PFSK-1 (cell line): ENCODE measurements at regions not wholly inside any gene's neighbourhood (a gene's known extent, or its start where the extent isn't known, plus 50 kb on each side); places are given as distances from the start of the nearest gene placed in this dataset.

Experiments used
- FOXP2 ChIP-seq: optimal IDR thresholded peaks from 2 replicates; pipeline ENCODE3; 2011; ENCODE audit warnings: borderline replicate concordance, control low read depth, inconsistent platforms; ENCODE audit not compliant: insufficient read depth; ENCODE audit errors: extremely low read length, extremely low read depth
- POLR2AphosphoS5 ChIP-seq: IDR thresholded peaks from 2 replicates; pipeline ENCODE4 v1.6.1; 2012; ENCODE audit warnings: low read depth, mild to moderate bottlenecking, control low read depth, low read length, moderate library complexity
- SIN3A ChIP-seq: IDR thresholded peaks from 2 replicates; pipeline ENCODE4 v1.6.1; 2012; ENCODE audit warnings: mild to moderate bottlenecking, low read length, moderate library complexity, borderline replicate concordance; ENCODE audit not compliant: insufficient read depth
- TAF1 ChIP-seq: IDR thresholded peaks from 2 replicates; pipeline ENCODE4 v1.6.1; 2012; ENCODE audit warnings: low read length, control low read depth, borderline replicate concordance; ENCODE audit not compliant: insufficient read depth
- TF ChIP-seq, protein P1 (sequence below), 2 experiments: IDR thresholded peaks; 2 replicates each; pipeline versions ENCODE4 v1.6.1 to v1.8.0; 2011 to 2012; ENCODE audit warnings: low read depth in 2 of 2, low read length in 2 of 2, control low read depth in 1 of 2, inconsistent platforms in 1 of 2, mild to moderate bottlenecking in 1 of 2, moderate library complexity in 1 of 2; ENCODE audit not compliant: insufficient read depth in 1 of 2

DNA sequence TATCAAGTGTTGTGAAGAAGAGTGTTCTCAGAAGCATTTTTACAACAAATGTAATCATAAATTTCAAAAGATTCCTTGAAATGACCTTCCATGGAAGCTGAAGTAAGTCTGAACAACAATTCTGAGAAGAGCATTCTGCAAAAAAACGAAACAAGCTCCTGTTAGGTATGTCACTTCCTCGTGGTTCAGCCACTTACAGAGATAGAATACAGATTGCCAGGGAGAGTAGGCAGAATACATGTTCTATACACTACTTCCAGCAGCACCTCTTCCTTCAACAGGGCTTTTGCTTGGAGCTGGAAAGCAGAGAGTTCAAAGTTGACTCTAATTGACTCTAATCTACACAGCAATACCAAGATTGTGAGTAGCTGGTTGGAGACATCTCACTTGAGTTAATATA lies 274.5 kb downstream of the ADGRA3 start:
- no peak for TF ChIP-seq TAF1
- no peak for TF ChIP-seq POLR2AphosphoS5
- no peak for TF ChIP-seq SIN3A
- TF ChIP-seq, protein P1, sequence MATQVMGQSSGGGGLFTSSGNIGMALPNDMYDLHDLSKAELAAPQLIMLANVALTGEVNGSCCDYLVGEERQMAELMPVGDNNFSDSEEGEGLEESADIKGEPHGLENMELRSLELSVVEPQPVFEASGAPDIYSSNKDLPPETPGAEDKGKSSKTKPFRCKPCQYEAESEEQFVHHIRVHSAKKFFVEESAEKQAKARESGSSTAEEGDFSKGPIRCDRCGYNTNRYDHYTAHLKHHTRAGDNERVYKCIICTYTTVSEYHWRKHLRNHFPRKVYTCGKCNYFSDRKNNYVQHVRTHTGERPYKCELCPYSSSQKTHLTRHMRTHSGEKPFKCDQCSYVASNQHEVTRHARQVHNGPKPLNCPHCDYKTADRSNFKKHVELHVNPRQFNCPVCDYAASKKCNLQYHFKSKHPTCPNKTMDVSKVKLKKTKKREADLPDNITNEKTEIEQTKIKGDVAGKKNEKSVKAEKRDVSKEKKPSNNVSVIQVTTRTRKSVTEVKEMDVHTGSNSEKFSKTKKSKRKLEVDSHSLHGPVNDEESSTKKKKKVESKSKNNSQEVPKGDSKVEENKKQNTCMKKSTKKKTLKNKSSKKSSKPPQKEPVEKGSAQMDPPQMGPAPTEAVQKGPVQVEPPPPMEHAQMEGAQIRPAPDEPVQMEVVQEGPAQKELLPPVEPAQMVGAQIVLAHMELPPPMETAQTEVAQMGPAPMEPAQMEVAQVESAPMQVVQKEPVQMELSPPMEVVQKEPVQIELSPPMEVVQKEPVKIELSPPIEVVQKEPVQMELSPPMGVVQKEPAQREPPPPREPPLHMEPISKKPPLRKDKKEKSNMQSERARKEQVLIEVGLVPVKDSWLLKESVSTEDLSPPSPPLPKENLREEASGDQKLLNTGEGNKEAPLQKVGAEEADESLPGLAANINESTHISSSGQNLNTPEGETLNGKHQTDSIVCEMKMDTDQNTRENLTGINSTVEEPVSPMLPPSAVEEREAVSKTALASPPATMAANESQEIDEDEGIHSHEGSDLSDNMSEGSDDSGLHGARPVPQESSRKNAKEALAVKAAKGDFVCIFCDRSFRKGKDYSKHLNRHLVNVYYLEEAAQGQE (IDR thresholded peaks at IDR 0.05; ENCODE audit: insufficient read depth in 1 of 2, low read depth in 2 of 2, low read length in 2 of 2): no peak
- no peak for TF ChIP-seq FOXP2
